NCI-H128 (cell line): ENCODE measurements at regions not wholly inside any gene's neighbourhood (a gene's known extent, or its start where the extent isn't known, plus 50 kb on each side); places are given as distances from the start of the nearest gene placed in this dataset.

Experiments
- DNase-seq: peaks from one replicate; lab custom pipeline; 2025; ENCODE audit not compliant: unreplicated experiment; lab: John Stamatoyannopoulos, UW

GRCh38 chr11:36997656-36998055 is 399.6 kb upstream of the RAG2 start:
- no peak for DNase-seq

- DNase-seq = no peak
These were observed 398.8 kb upstream of the RAG2 start for GRCh38 chr11:36996795-36997194.

GRCh38 chr11:36994208-36994607 is 396.2 kb upstream of the RAG2 start:
- no peak for DNase-seq

GRCh38 chr11:36988556-36988955 is 390.5 kb upstream of the RAG2 start:
- DNase-seq = no peak

- DNase-seq = no peak
These were observed 387.5 kb upstream of the RAG2 start for GRCh38 chr11:36985562-36985961.

- no peak for DNase-seq
These were observed 378.7 kb upstream of the RAG2 start for GRCh38 chr11:36976741-36977140.

- DNase-seq = no peak
These were observed 376.7 kb upstream of the RAG2 start for GRCh38 chr11:36974771-36975170.

- no peak for DNase-seq
These were observed 355.9 kb upstream of the RAG2 start for GRCh38 chr11:36953976-36954375.

- DNase-seq = no peak
These were observed 350.6 kb upstream of the RAG2 start for GRCh38 chr11:36948460-36949127.

- no peak for DNase-seq
These were observed 347.3 kb upstream of the RAG2 start for GRCh38 chr11:36945384-36945783.

GRCh38 chr11:36933481-36933880 is 335.4 kb upstream of the RAG2 start:
- no peak for DNase-seq

GRCh38 chr11:36931139-36931538 is 333.1 kb upstream of the RAG2 start:
- no peak for DNase-seq

- no peak for DNase-seq
These were observed 332.2 kb upstream of the RAG2 start for GRCh38 chr11:36930256-36930655.

- no peak for DNase-seq
These were observed 331.4 kb upstream of the RAG2 start for GRCh38 chr11:36929401-36929800.

GRCh38 chr11:36928621-36929020 is 330.6 kb upstream of the RAG2 start:
- DNase-seq = no peak

GRCh38 chr11:36899800-36900199 is 301.8 kb upstream of the RAG2 start:
- no peak for DNase-seq

- DNase-seq = no peak
These were observed 292.8 kb upstream of the RAG2 start for GRCh38 chr11:36890841-36891240.

GRCh38 chr11:36890121-36890679 is 292.2 kb upstream of the RAG2 start:
- no peak for DNase-seq

GRCh38 chr11:36885154-36885553 is 287.1 kb upstream of the RAG2 start:
- DNase-seq = no peak

GRCh38 chr11:36878737-36879136 is 280.7 kb upstream of the RAG2 start:
- no peak for DNase-seq

GRCh38 chr11:36877149-36877548 is 279.1 kb upstream of the RAG2 start:
- no peak for DNase-seq

GRCh38 chr11:36876266-36876665 is 278.2 kb upstream of the RAG2 start:
- no peak for DNase-seq

GRCh38 chr11:36874291-36874690 is 276.3 kb upstream of the RAG2 start:
- DNase-seq = no peak
